BLaER1 (cell line): ENCODE measurements at regions not wholly inside any gene's neighbourhood (a gene's known extent, or its start where the extent isn't known, plus 50 kb on each side); places are given as distances from the start of the nearest gene placed in this dataset.

ENCODE experiments used
- H3K27ac ChIP-seq: shearing (Covaris generic); formaldehyde crosslinking; 2 replicates; pipeline ENCODE4 v1.8.1; 2022
- H3K27me3 ChIP-seq: shearing (Covaris generic); formaldehyde crosslinking; 2 replicates; pipeline ENCODE4 v1.8.1; 2022
- H3K36me3 ChIP-seq: shearing (Covaris generic); formaldehyde crosslinking; 2 replicates; pipeline ENCODE4 v1.8.1; 2022
- H3K4me1 ChIP-seq: shearing (Covaris generic); formaldehyde crosslinking; 2 replicates; pipeline ENCODE4 v1.8.1; 2022
- H3K4me2 ChIP-seq: shearing (Covaris generic); formaldehyde crosslinking; 2 replicates; pipeline ENCODE4 v1.8.1; 2022
- H3K4me3 ChIP-seq: shearing (Covaris generic); formaldehyde crosslinking; 2 replicates; pipeline ENCODE4 v1.8.1; 2022
- H3K9ac ChIP-seq: shearing (Covaris generic); formaldehyde crosslinking; 2 replicates; pipeline ENCODE4 v1.8.1; 2022
- H3K9me3 ChIP-seq: shearing (Covaris generic); formaldehyde crosslinking; 2 replicates; pipeline ENCODE4 v1.8.1; 2022
- H4K20me1 ChIP-seq: shearing (Covaris generic); formaldehyde crosslinking; 2 replicates; pipeline ENCODE4 v1.8.1; 2022
- Cebpa-rat ChIP-seq: shearing (Covaris generic); IDR thresholded peaks from 2 replicates; pipeline ENCODE4 v1.8.1; 2022

- Histone ChIP-seq H3K4me1 (peaks cover 33% of the 10 kb centered on the region), H3K9ac (no peak overlapping the region), H3K36me3 (no peaks in the 10 kb centered on the region), H3K4me3 (no peak overlapping the region), H3K9me3 (no peaks in the 10 kb centered on the region), H3K27me3 (no peaks in the 10 kb centered on the region), H4K20me1 (no peaks in the 10 kb centered on the region), H3K27ac (peak overlapping the region; percentile 50), H3K4me2 (peak overlapping the region; percentile 66)
- no peak for TF ChIP-seq Cebpa-rat
These were observed 71.6 kb upstream of the ACP3 start for GRCh38 chr3:132245552-132246142.

DNA sequence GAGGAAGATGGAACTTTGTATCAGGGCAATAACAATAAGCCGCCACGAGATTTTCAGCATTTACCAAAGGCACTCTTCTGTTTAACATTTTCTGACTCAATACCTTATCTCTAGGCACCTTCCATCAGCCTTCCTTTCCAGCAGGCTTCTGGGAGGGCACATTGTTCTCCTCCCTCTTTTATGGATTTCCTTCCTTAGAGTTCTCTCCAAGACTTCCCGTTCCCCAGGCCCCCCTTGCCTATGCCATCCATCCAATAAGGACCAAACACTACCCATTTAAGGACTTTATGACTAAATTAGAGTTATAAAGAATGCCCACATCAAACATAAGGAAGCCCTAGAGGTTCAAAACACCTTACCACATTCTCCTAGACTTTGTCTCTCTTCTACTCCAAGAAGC lies 71.0 kb upstream of the ACP3 start:
- Histone ChIP-seq H4K20me1 (no peaks in the 10 kb centered on the region), H3K4me3 (no peak overlapping the region), H3K27me3 (no peaks in the 10 kb centered on the region), H3K27ac (peak overlapping the region; percentile 50), H3K9me3 (no peaks in the 10 kb centered on the region), H3K4me1 (peaks cover 33% of the 10 kb centered on the region), H3K9ac (no peak overlapping the region), H3K4me2 (peak overlapping the region; percentile 66), H3K36me3 (no peaks in the 10 kb centered on the region)
- TF ChIP-seq Cebpa-rat: no peak

DNA sequence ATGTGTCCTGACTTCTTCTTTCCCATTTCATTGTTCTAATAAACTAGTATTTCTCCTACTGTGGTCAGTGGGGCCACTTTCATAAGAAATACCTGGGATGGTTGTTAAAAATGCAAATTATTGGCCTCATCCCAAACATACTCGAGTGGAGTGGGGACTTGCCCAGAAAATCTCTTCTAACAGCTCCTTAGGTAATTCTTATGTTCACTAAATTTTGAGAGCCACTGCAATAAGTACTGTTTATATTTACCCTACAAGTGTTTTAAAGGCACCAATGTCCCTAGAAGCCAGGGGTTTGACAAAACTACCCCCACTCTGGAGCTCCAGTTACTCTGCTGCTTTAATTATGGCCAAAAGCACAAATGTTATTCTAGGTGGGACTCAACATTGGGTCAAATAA lies 70.0 kb upstream of the ACP3 start:
- H3K9ac ChIP-seq: no peak overlapping the region
- no peaks in the 10 kb centered on the region for H3K9me3 ChIP-seq
- H3K4me2 ChIP-seq: no peak overlapping the region
- peaks cover 31% of the 10 kb centered on the region for H3K4me1 ChIP-seq
- no peaks in the 10 kb centered on the region for H3K27me3 ChIP-seq
- no peak overlapping the region for H3K4me3 ChIP-seq
- H3K36me3 ChIP-seq: no peaks in the 10 kb centered on the region
- no peaks in the 10 kb centered on the region for H4K20me1 ChIP-seq
- no peak overlapping the region for H3K27ac ChIP-seq
- TF ChIP-seq Cebpa-rat: no peak

- Histone ChIP-seq H3K9me3 (no peaks in the 10 kb centered on the region), H3K27ac (no peak overlapping the region), H3K9ac (no peak overlapping the region), H3K4me1 (peaks cover 21% of the 10 kb centered on the region), H3K27me3 (no peaks in the 10 kb centered on the region), H3K4me2 (no peak overlapping the region), H3K36me3 (no peaks in the 10 kb centered on the region), H4K20me1 (no peaks in the 10 kb centered on the region), H3K4me3 (no peak overlapping the region)
- TF ChIP-seq Cebpa-rat: no peak
These were observed 68.7 kb upstream of the ACP3 start for GRCh38 chr3:132248490-132248889.

DNA sequence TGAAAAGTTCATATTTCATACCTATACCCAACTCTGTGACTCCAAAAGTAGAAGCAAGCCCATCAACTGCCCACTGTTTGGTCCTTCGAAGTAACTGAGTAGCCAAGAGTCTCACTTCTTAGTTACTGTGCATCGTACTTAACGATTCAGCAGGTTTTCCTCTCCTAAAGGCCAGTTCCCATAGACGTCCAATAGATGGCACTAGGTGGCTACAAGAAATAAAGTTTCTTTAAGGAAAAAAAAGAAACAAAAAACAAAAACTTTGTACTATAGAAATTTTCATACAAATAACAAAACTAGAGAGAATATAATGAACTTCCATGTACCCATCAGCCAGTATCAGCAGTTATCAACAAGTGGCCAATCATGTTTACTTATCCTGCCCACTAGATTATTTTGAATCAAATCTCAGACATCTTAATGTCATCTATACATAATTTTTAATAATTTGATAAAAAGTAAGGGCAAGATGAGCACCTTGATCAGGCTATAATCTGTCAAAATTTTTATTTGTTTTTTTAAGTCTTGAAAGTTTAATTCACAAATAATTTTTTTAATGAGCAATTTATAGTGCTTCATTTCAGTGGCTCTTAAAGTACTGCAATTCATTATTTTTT lies 63.8 kb upstream of the ACP3 start:
- no peaks in the 10 kb centered on the region for H4K20me1 ChIP-seq
- no peak overlapping the region for H3K4me3 ChIP-seq
- no peak overlapping the region for H3K4me2 ChIP-seq
- H3K36me3 ChIP-seq: no peaks in the 10 kb centered on the region
- peaks cover 14% of the 10 kb centered on the region for H3K4me1 ChIP-seq
- no peak overlapping the region for H3K27ac ChIP-seq
- TF ChIP-seq Cebpa-rat: no peak
- no peaks in the 10 kb centered on the region for H3K9me3 ChIP-seq
- no peaks in the 10 kb centered on the region for H3K27me3 ChIP-seq
- H3K9ac ChIP-seq: no peak overlapping the region

- no peaks in the 10 kb centered on the region for H4K20me1 ChIP-seq
- no peak overlapping the region for H3K27ac ChIP-seq
- H3K36me3 ChIP-seq: no peaks in the 10 kb centered on the region
- peak overlapping the region; percentile 46 for H3K4me2 ChIP-seq
- H3K4me3 ChIP-seq: no peak overlapping the region
- H3K4me1 ChIP-seq: peaks cover 14% of the 10 kb centered on the region
- no peak overlapping the region for H3K9ac ChIP-seq
- no peak for TF ChIP-seq Cebpa-rat
- no peaks in the 10 kb centered on the region for H3K9me3 ChIP-seq
- H3K27me3 ChIP-seq: no peaks in the 10 kb centered on the region
These were observed 63.0 kb upstream of the ACP3 start for GRCh38 chr3:132254076-132254755.

GRCh38 chr3:132255041-132255745 lies 62.0 kb upstream of the ACP3 start:
- H3K4me2 ChIP-seq: peak overlapping the region; percentile 46
- peaks cover 14% of the 10 kb centered on the region for H3K4me1 ChIP-seq
- H4K20me1 ChIP-seq: no peaks in the 10 kb centered on the region
- H3K9ac ChIP-seq: no peak overlapping the region
- no peaks in the 10 kb centered on the region for H3K9me3 ChIP-seq
- H3K27me3 ChIP-seq: no peaks in the 10 kb centered on the region
- TF ChIP-seq Cebpa-rat: no peak
- H3K27ac ChIP-seq: no peak overlapping the region
- no peaks in the 10 kb centered on the region for H3K36me3 ChIP-seq
- no peak overlapping the region for H3K4me3 ChIP-seq

DNA sequence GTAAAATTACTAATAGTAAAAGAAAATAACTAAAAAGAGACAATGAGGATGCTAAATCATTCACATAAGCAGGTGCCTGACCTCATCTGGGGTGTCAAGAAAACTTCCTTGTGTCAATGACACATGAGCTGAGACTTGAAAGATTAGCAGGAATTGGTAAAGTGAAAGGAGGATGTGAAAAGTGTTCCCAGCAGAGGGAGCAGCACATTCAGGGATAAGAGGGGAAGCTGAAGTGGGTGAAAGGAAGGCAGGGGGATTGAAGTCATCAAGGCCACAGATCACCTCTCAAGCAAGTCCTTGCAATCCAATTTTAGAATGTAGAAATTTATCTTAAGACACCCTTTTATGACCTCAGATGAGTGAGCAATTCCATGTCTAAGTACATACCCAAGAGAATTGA lies 60.2 kb upstream of the ACP3 start:
- H3K4me1 ChIP-seq: peaks cover 14% of the 10 kb centered on the region
- no peaks in the 10 kb centered on the region for H3K27me3 ChIP-seq
- no peaks in the 10 kb centered on the region for H3K36me3 ChIP-seq
- no peak overlapping the region for H3K27ac ChIP-seq
- H3K4me3 ChIP-seq: no peak overlapping the region
- TF ChIP-seq Cebpa-rat: no peak
- H3K9ac ChIP-seq: no peak overlapping the region
- no peak overlapping the region for H3K4me2 ChIP-seq
- H3K9me3 ChIP-seq: no peaks in the 10 kb centered on the region
- no peaks in the 10 kb centered on the region for H4K20me1 ChIP-seq

- Histone ChIP-seq H3K27ac (no peak overlapping the region), H4K20me1 (no peaks in the 10 kb centered on the region), H3K4me1 (no peaks in the 10 kb centered on the region), H3K27me3 (no peaks in the 10 kb centered on the region), H3K9ac (no peak overlapping the region), H3K9me3 (no peaks in the 10 kb centered on the region), H3K4me3 (no peak overlapping the region), H3K4me2 (no peak overlapping the region), H3K36me3 (no peaks in the 10 kb centered on the region)
- no peak for TF ChIP-seq Cebpa-rat
These were observed 55.7 kb upstream of the ACP3 start for GRCh38 chr3:132261506-132261905.

DNA sequence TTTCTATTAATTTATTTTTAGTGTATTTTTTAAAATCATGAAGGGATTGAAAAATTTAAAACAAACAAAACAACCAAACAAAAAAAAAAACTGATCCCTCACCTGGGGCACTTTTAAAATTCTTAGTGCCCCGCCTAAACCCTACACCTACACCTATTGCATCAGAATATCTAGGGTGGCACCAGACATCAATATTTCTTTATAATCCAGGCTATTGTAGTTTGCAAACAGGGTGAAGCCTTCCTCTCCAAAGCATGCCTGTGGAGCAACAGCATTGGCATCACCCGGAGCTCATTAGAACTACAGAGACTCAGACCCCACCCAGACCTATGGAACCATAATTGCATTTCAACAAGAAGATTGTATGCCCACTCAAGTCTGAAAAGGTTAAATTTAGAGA lies 54.9 kb upstream of the ACP3 start:
- H3K4me3 ChIP-seq: no peak overlapping the region
- H3K9ac ChIP-seq: no peak overlapping the region
- H3K9me3 ChIP-seq: no peaks in the 10 kb centered on the region
- H3K27me3 ChIP-seq: no peaks in the 10 kb centered on the region
- H3K4me2 ChIP-seq: no peak overlapping the region
- no peaks in the 10 kb centered on the region for H3K36me3 ChIP-seq
- H3K27ac ChIP-seq: no peak overlapping the region
- TF ChIP-seq Cebpa-rat: no peak
- H4K20me1 ChIP-seq: no peaks in the 10 kb centered on the region
- no peaks in the 10 kb centered on the region for H3K4me1 ChIP-seq
